ENCODE measurements at regions not wholly inside any gene's neighbourhood (a gene's known extent, or its start where the extent isn't known, plus 50 kb on each side); places are given as distances from the start of the nearest gene placed in this dataset.

DNA sequence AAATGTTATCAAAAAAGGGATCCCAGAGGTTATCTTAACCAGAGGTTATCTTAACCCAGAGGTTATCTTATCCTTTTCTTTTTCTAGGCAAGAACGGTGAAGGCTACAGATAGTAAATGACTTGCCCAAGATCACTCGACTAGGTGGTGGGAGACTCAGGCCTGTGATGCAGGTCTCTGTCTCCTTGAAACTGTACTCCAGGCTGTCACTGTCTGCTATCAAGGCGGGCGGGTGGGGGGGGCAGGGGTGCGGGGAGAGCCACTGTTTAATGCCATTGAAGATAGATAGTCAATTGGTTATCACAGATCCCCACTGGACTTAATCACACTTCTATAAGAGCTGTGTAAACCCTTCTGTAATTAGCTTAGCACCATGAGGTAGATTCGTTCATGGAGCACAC, 315.9 kb upstream of the TCF4 start:
- TF ChIP-seq TAF1 (IDR thresholded peaks at IDR 0.05; ENCODE audit: borderline replicate concordance, insufficient read depth, low read length) (no peak), POLR2AphosphoS5 (IDR thresholded peaks at IDR 0.05; ENCODE audit: low read depth, low read length) (no peak), SIN3A (IDR thresholded peaks at IDR 0.05; ENCODE audit: borderline replicate concordance, insufficient read depth, low read length) (no peak), FOXP2 (optimal IDR thresholded peaks at IDR 0.05; ENCODE audit: borderline replicate concordance, extremely low read depth, extremely low read length, insufficient read depth) (no peak)
- TF ChIP-seq, protein P1, sequence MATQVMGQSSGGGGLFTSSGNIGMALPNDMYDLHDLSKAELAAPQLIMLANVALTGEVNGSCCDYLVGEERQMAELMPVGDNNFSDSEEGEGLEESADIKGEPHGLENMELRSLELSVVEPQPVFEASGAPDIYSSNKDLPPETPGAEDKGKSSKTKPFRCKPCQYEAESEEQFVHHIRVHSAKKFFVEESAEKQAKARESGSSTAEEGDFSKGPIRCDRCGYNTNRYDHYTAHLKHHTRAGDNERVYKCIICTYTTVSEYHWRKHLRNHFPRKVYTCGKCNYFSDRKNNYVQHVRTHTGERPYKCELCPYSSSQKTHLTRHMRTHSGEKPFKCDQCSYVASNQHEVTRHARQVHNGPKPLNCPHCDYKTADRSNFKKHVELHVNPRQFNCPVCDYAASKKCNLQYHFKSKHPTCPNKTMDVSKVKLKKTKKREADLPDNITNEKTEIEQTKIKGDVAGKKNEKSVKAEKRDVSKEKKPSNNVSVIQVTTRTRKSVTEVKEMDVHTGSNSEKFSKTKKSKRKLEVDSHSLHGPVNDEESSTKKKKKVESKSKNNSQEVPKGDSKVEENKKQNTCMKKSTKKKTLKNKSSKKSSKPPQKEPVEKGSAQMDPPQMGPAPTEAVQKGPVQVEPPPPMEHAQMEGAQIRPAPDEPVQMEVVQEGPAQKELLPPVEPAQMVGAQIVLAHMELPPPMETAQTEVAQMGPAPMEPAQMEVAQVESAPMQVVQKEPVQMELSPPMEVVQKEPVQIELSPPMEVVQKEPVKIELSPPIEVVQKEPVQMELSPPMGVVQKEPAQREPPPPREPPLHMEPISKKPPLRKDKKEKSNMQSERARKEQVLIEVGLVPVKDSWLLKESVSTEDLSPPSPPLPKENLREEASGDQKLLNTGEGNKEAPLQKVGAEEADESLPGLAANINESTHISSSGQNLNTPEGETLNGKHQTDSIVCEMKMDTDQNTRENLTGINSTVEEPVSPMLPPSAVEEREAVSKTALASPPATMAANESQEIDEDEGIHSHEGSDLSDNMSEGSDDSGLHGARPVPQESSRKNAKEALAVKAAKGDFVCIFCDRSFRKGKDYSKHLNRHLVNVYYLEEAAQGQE (IDR thresholded peaks at IDR 0.05; ENCODE audit: insufficient read depth in 1 of 2, low read depth in 2 of 2, low read length in 2 of 2), result no peak

All from PFSK-1 (cell line).